GM18508 (cell line): ENCODE measurements at regions not wholly inside any gene's neighbourhood (a gene's known extent, or its start where the extent isn't known, plus 50 kb on each side); places are given as distances from the start of the nearest gene placed in this dataset.

ENCODE experiments used
- ATAC-seq: cut with Tn5 transposase; IDR thresholded peaks from one replicate; pipeline ENCODE4 v1.9.1; 2021; ENCODE audit warnings: moderate number of reproducible peaks; ENCODE audit not compliant: insufficient read depth, unreplicated experiment

DNA sequence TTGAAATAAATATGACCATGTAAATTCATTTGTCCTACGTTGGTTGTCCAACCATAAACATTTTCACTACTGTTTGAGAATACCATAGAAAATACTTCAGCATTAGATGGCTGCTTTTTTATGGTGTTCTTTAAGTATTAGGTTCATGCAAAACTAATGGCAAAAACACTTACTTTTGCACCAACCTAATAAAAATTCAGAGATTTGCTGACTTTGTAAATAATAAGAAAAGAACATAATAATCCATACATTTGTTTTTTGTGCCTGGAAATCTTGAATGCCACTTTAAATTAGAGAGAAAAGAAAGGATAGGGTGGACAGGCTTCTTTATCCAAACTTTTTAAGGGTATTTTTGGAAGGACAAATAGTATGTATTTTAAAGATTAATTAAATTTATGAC is 719.7 kb upstream of the TYRP1 start:
- ATAC-seq = no peak

DNA sequence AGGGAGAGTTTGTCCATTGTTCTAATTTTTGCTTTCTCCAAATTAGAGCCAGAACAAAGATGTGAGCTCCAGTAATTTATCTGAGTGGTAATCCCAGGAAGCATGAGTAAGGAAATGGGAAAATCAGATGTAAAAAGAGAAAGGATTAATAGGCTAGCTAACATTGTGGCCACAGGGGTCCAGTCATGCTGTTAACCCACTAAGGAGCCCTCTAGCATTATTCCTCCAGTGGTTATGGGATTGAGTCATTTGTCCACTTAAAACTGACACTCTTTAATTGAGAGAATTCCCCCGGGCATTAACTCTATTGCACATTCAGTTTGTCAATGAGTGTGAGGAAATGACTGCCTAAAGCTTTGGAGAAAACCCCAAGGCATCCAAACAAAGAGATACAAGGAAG is 700.3 kb upstream of the TYRP1 start:
- ATAC-seq = no peak

- no peak for ATAC-seq
Observed at GRCh38 chr9:12014488-12014887, 678.7 kb upstream of the TYRP1 start.

- ATAC-seq = no peak
Observed at GRCh38 chr9:12054235-12054634, 639.0 kb upstream of the TYRP1 start.

- ATAC-seq = no peak
Observed at GRCh38 chr9:12056874-12057273, 636.3 kb upstream of the TYRP1 start.

DNA sequence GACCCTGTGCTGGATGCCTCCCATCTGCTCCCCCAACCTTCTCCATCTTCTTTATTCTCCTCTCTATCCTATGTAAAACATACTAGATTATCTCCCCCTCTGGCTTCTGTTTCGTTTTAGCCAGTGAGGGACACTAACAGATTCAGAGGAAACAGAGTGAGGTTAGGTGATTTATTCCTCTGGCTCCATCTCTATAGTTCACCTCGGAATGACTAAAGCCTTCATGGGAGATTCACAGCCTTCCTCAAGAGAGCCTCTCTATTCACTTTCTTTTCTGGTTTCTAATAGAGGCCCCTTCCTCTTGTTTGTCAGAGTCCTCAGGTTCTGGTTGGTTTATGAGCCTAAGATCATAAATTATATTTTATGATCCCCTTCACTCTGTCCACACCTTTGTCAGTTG is 633.1 kb upstream of the TYRP1 start:
- no peak for ATAC-seq

DNA sequence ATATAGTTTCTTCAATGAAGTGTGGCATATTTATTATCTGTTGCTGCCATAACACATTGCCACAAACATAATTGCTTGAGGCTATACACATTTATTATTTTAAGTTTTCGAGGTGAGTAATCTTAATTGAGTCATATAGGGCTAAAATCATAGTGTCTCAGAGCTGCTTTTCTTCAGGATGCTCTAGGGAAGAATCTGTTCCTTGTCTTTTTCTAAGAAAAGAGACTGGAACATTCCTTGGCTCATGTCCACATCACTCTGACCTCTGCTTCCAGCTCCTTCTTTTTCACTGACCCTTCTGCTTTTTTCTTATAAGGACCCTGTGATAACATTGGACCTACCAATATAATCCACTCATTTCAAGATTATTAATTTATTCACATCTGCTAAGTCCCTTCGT is 632.4 kb upstream of the TYRP1 start:
- no peak for ATAC-seq

GRCh38 chr9:12065050-12065449 is 628.1 kb upstream of the TYRP1 start:
- no peak for ATAC-seq

- ATAC-seq = no peak
Observed at GRCh38 chr9:12065686-12066085, 627.5 kb upstream of the TYRP1 start.

GRCh38 chr9:12066455-12067035 is 626.6 kb upstream of the TYRP1 start:
- ATAC-seq = no peak

- no peak for ATAC-seq
Observed at GRCh38 chr9:12069366-12069765, 623.8 kb upstream of the TYRP1 start.

DNA sequence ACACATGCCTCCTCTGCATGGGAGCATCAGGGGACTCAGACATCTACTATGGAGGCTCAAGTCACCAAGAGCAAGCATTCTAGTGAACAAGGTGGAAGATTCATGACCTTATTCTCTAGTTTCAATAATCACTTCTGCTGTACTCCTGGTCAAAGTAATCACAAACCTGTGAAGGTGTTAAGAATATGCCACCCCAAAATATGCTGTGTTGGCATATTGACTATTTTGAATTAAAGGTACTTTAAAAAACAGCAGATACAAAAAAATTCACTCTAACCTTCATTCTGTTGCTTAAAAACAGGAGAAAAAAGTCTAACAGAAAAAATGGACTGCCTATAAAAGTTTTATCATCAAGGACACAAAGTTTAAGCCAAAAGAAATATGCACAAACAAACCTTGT is 607.8 kb upstream of the TYRP1 start:
- ATAC-seq = no peak

GRCh38 chr9:12091865-12092527 is 601.2 kb upstream of the TYRP1 start:
- ATAC-seq = no peak

GRCh38 chr9:12094046-12094445 is 599.1 kb upstream of the TYRP1 start:
- no peak for ATAC-seq

DNA sequence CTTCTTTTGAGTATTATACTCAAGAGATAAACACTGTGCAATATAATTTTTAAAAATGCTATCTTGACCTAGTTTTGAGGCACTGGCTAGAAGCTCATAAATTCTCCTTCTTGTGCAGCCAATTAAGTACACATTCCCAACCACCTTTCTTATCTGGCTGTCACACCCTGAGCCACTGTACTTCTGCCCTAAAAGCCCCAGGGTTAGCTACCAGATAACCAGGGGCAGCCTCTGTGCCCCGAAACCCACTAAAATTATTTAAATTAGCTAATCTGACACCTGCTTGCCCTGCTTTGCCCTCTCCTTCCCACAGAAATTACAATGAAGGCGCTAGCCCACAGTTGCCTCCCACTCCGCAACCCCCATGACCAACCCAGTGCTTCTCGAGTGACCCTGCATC is 597.3 kb upstream of the TYRP1 start:
- no peak for ATAC-seq

DNA sequence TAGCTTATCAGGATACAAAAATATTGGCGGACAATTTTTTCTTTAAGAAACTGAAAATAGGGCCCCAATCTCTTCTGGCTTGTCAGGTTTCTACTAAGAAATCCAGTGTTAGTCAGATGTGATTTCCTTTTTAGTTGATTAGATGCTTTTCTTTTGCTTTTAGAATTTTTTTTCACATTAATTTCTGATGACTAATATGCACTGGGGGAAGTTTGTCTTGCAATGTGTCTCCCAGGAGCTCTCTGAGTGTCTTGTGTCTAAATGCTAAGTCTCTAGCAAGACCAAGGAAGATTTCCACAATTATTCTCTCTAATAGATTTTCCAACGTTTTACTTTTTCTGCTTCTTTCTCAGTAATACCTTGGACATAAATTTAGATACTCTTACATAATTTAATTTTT is 559.8 kb upstream of the TYRP1 start:
- ATAC-seq = no peak

GRCh38 chr9:12141422-12141821 is 551.8 kb upstream of the TYRP1 start:
- no peak for ATAC-seq

DNA sequence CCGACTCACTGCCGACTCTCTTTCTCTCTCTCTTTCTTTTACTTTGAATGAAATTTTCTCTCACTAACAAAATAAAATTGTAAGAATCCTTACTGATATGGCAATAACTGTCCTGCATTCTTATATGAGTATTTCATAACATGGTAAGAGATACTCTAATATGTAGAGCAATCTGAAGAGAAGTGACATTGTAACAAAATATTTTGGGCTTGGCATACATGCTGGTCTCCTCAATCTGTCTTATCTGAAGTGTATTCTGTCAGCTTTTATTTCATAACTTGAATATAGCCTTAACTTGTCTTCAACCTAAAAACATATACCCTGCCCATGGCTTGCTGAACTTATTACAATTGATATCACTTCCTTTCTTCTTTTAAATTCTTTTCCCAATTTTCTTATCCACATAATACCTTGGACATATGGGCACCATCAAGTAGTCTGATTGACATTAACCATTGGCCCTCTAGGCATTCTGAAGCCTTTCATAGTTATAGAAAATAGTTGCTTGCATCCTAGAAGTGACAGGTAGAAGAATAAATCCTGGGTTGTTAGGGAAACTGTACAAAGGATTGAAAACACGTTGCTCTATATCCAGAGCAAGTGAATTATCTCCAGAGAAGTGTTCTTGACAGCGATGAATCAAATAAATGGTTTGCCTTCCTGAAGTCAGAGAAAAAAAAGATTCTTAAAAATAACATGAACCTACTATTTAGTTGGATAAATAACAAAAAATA is 537.6 kb upstream of the TYRP1 start:
- ATAC-seq = no peak

DNA sequence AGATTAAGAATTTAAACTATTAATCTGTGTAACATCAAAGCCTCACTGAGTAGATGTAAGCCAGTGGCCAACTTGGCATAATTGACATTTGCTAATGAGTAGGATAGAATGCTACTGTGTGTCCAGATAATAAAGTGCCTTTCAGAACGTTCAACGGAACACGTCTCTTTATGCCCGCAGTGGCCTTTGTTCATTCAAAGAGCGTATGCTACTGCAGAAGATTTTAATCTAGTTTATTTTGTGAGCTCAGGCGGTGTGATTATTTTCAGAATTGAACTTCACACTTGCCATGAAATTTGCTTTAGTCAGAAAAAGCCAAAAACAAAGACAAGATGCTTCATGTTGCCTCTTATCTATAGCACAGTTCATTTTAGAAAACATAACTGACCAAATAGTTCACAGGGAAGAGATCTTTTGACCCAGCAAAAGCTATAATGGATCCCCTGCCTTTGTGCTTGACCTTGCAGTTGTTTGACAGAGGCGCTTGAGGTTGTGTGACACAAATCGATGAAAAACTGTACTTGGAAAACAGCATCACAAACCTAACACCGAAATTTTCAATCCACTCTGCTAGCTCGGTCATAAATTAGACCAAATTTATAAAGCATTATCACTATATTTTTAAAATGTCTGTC is 530.9 kb upstream of the TYRP1 start:
- ATAC-seq = no peak

GRCh38 chr9:12163723-12164458 is 529.3 kb upstream of the TYRP1 start:
- no peak for ATAC-seq

DNA sequence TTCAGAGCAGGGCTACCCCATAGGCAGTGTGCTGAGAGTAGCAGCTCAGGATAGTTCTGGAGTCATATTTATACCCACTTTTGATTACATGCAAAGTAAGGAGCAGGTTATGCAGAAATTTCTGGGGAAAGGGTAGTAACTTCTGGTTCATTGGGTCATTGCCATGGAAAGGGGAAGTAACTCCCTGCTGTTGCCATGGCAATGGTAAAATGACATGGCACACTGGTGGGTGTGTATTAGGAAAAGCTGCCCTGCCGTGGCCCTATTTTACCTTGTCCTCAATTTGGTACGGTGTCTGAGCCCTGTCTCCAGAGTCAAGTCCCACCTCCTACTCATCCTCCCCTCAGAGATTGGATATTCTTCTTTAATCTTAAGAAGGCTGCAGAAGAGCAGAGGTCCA is 526.7 kb upstream of the TYRP1 start:
- no peak for ATAC-seq
